ENCODE measurements at regions not wholly inside any gene's neighbourhood (a gene's known extent, or its start where the extent isn't known, plus 50 kb on each side); places are given as distances from the start of the nearest gene placed in this dataset.

DNA sequence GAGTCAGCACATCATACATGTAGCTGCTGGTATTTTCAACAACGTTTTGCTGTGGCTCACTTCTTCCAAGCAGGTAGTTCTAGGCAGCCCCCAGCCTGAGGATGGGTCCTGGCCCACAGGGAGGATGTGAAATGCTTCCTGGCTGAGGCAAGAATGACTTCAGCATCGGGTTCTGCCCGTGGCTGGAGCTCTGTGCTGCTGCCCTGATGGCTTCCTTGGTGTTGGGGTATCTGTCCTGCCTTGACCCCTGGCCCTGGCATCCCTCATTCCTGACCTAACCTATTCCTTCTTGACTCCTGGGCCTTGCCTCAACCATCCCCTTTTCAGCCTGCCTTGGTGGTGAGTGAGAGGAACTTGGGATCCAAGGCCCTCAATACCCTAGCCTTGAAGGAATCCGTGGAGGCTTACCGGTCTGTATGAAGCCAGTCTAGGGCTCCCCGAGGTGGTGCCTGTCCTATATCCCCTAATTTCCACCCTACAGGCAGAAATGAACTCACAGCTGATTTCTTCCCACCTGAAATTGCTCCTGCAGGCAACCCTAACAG is 300.6 kb downstream of the TLE3 start:
- DNase-seq (ENCODE audit: unreplicated experiment), result no peak
- ChIA-PET CTCF (no interaction called here), POLR2A (interaction anchor here (0.6 kb wide), 2 partner anchors 55 to 436 kb away, joined by 3 to 4 read pairs; no protein-coding TSS in a partner anchor)
- intact Hi-C loops (cut with micrococcal nuclease), result no loop called here
- Mint-ChIP-seq H3K27ac (ENCODE audit: low read depth, unreplicated experiment) (no peak overlapping the region), H3K9me3 (ENCODE audit: unreplicated experiment) (no peaks in the 10 kb centered on the region), H3K4me3 (ENCODE audit: unreplicated experiment) (no peak overlapping the region), H3K36me3 (ENCODE audit: insufficient read depth, unreplicated experiment) (no peaks in the 10 kb centered on the region), H3K27me3 (ENCODE audit: insufficient read depth, unreplicated experiment) (peaks cover 8% of the 10 kb centered on the region), H3K4me1 (ENCODE audit: insufficient read depth, unreplicated experiment) (peaks cover 7% of the 10 kb centered on the region)
- TF ChIP-seq CTCF (IDR thresholded peaks at IDR 0.05; ENCODE audit: unreplicated experiment), result no peak
- no TSS peak for BruUV-seq (replicated peaks)

DNA sequence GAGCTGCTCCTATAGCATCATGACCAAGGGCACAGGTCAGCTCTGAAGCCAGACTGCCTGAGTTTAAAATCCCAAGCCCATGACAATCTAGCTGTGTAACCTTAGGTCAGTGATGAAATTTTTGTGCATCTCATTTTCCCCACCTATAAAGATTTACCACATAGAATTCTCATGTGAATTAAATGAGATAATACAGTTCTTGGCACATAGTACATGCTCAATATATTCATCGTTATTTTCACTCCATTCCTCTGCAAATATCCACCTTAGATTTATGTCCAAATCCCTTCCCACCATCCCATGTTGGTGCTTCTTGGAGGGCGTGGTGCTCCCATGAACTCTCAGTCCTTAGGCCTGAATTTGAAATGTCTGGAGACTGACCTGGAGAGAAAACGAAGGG is 300.1 kb downstream of the TLE3 start:
- H3K27me3 Mint-ChIP-seq (ENCODE audit: insufficient read depth, unreplicated experiment), result peaks cover 13% of the 10 kb centered on the region
- H3K4me1 Mint-ChIP-seq (ENCODE audit: insufficient read depth, unreplicated experiment), result peaks cover 7% of the 10 kb centered on the region
- no peak for TF ChIP-seq CTCF (IDR thresholded peaks at IDR 0.05; ENCODE audit: unreplicated experiment)
- CTCF ChIA-PET, result no interaction called here
- intact Hi-C loops (cut with micrococcal nuclease), result no loop called here
- POLR2A ChIA-PET, result no interaction called here
- no peak overlapping the region for H3K27ac Mint-ChIP-seq (ENCODE audit: low read depth, unreplicated experiment)
- no peaks in the 10 kb centered on the region for H3K36me3 Mint-ChIP-seq (ENCODE audit: insufficient read depth, unreplicated experiment)
- DNase-seq (ENCODE audit: unreplicated experiment), result no peak
- no peaks in the 10 kb centered on the region for H3K9me3 Mint-ChIP-seq (ENCODE audit: unreplicated experiment)
- no TSS peak for BruUV-seq (replicated peaks)
- no peak overlapping the region for H3K4me3 Mint-ChIP-seq (ENCODE audit: unreplicated experiment)

DNA sequence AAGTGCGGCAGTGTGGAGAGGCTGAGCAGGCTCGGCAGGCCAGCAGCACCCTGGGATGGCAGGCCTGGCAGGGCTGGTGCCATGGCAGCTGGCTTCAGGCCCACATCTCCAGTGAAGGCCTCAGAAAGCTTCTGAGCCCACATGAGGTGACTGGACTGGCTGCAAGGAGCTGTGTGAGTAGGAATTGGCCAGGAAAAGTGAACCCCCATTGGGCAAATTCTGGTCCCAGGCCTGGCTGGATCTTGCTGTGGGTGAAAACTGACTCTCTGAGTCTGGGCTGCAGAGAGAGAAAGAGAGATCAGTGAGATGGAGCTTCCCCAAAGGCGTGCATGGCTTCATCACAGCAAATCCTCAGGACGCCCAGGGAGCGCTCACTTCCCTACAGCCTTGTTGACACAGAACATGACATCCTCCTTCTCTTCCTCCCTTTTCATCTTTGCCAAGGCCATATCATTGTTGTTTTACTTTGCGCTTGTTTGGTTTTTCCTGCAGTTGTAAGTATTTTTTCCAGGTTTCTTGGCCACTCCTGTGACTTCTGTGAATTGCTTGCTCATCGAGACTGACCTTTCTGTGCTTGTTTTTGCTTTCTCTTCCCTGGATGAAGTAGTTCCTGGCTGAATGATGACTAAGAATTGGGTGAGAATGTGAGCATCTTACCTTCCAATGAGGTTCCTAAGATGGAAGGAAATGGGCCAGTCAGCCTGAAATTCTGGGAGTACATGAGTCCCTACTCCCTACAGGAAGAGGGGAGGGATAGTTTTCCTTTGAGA is 299.1 kb downstream of the TLE3 start:
- TF ChIP-seq CTCF (IDR thresholded peaks at IDR 0.05; ENCODE audit: unreplicated experiment), result no peak
- no peak overlapping the region for H3K4me3 Mint-ChIP-seq (ENCODE audit: unreplicated experiment)
- no peaks in the 10 kb centered on the region for H3K36me3 Mint-ChIP-seq (ENCODE audit: insufficient read depth, unreplicated experiment)
- H3K9me3 Mint-ChIP-seq (ENCODE audit: unreplicated experiment), result no peaks in the 10 kb centered on the region
- intact Hi-C loops (cut with micrococcal nuclease), result no loop called here
- DNase-seq (ENCODE audit: unreplicated experiment), result no peak
- BruUV-seq (replicated peaks), result no TSS peak
- ChIA-PET POLR2A (no interaction called here), CTCF (no interaction called here)
- no peak overlapping the region for H3K27ac Mint-ChIP-seq (ENCODE audit: low read depth, unreplicated experiment)
- H3K27me3 Mint-ChIP-seq (ENCODE audit: insufficient read depth, unreplicated experiment), result peaks cover 14% of the 10 kb centered on the region
- peaks cover 7% of the 10 kb centered on the region for H3K4me1 Mint-ChIP-seq (ENCODE audit: insufficient read depth, unreplicated experiment)

- Mint-ChIP-seq H3K4me1 (ENCODE audit: insufficient read depth, unreplicated experiment) (peaks cover 14% of the 10 kb centered on the region), H3K27me3 (ENCODE audit: insufficient read depth, unreplicated experiment) (peaks cover 14% of the 10 kb centered on the region), H3K27ac (ENCODE audit: low read depth, unreplicated experiment) (no peak overlapping the region), H3K9me3 (ENCODE audit: unreplicated experiment) (no peaks in the 10 kb centered on the region), H3K36me3 (ENCODE audit: insufficient read depth, unreplicated experiment) (no peaks in the 10 kb centered on the region), H3K4me3 (ENCODE audit: unreplicated experiment) (no peak overlapping the region)
- intact Hi-C loops (cut with micrococcal nuclease), result no loop called here
- no peak for TF ChIP-seq CTCF (IDR thresholded peaks at IDR 0.05; ENCODE audit: unreplicated experiment)
- no peak for DNase-seq (ENCODE audit: unreplicated experiment)
- no TSS peak for BruUV-seq (replicated peaks)
- ChIA-PET POLR2A (no interaction called here), CTCF (no interaction called here)
These were observed 296.6 kb downstream of the TLE3 start for GRCh38 chr15:69801144-69801543.
